AML-193 (cell line): ENCODE measurements at regions not wholly inside any gene's neighbourhood (a gene's known extent, or its start where the extent isn't known, plus 50 kb on each side); places are given as distances from the start of the nearest gene placed in this dataset.

Source experiments
- DNase-seq, 2 experiments: peaks; one replicate each; lab custom pipeline; 2025; lab: John Stamatoyannopoulos, UW

DNA sequence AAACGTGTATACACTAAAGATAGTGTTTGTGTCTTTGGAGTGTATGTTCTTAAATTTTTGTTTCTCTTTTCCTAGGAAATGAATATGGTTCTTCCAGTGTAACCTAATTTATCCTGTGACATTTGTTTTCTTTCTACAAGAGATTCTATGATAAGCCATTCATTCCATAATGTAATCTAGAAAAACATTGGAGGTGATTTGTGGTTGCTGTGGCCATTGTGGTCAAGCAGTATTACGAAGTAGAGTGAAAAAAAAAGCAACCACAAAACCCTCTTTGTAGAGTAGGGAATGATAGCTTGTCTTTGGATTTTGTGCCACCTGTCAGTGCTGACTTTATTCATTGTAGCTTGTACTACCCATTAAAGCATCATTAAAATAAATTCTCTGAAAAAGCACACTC is 1209.6 kb downstream of the ZPLD1 start:
- DNase-seq: no peak

DNA sequence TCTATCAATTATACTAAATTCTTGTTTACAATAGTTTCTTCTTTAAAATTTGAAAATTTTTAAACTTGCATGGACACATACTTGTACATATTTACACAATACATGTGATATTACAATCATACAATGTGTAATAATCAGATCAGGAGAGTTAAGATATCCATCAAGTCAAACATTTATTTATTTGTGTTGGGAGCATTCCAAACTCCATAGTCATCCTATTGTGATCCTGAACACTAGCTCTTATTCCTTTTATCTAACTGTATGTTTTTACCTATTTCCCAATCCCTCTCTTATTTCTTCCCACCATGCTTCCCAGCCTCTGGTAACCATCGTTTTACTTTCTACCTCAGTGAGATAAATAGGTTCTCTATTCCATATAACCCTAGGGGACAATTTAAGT is 1219.2 kb downstream of the ZPLD1 start:
- DNase-seq: no peak

DNA sequence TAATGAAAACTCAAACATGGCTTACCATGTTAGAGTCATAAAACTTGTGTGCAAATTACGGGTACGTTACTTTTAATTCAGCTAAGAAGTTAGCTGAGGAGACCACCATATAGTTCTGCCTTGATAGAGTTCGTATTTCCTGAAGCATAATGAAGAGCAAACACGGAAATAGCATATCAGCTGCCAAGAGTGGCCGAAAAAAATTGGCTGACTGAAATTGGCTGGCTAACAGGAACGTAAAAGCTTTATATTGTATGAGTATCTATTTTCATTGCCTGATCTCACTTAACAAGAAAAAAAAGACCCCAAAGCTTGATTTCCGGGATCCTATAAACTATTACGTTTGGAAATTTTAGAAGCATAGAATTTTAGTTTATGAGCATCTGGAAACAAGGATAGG is 1222.9 kb downstream of the ZPLD1 start:
- no peak for DNase-seq

DNA sequence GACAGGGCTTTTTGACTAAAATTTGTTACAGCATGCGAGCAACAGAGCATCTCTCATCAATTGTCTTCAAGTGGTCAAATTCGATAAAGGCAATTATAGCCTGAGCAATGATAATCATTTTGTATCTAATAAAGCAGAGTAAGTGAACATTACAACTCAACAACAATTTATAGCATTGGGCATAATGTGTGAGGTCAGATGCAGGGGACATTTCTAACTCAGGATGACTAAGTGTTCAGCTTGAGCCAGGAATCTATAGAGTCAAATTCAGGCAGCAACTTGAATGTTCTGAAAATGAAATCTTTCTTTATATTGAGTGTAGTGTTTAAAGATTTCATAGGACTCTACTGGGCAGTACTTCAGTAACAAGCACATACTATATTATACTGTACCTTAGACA is 1226.0 kb downstream of the ZPLD1 start:
- DNase-seq: no peak

DNA sequence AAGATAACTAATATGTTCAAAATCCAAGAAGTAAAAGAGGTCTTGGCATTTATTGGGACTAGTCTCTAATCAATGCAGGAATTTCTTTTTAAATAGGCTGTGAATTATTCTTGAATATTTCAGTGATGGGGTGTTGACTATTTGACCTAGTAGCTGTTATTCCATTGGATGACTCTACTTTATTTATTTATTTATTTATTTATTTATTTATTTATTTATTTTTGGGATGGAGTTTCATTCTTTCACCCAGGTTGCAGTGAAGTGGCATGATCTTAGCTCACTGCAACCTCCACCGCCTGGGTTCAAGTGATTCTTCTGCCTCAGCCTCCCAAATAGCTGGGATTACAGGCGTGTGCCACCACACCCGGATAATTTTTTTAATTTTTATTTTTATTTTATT is 1227.8 kb downstream of the ZPLD1 start:
- DNase-seq: no peak

DNA sequence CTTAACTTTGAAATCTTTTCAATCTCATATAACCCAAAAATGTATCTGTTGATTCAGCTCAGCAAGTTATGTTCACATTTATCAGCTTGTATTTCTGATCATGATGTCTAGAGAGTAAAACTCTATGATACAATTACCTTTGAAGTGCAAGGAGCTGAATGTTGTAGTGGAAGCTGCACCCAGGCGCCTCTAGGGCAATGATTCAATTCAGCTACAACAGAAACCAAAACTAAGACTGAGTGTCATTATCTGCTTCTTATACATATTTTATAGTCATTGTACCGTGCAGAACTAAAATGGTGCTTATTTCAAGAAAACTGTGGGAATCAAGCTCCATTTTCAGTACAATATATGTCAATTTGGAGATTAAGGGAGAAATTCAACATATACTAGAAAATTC is 1237.5 kb downstream of the ZPLD1 start:
- DNase-seq: no peak

DNA sequence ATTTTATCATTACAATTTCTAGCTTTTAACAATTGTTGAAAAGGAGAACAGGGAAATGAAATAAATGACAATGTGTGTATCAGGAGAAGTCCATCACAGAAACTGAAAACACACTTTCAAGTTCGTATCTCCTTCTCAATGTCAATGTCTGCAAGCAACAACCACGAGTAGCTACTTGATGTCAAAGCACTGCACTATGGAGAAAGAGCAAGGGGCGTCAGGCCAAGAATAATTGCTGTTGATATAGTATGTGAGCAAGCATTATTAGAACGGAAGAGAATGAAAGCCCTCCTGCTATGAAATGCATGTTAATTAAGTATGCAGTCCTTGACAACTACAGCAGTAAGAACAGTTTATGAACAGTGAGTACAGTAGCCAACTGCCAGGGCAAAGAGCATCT is 1250.1 kb downstream of the ZPLD1 start:
- DNase-seq: no peak

DNA sequence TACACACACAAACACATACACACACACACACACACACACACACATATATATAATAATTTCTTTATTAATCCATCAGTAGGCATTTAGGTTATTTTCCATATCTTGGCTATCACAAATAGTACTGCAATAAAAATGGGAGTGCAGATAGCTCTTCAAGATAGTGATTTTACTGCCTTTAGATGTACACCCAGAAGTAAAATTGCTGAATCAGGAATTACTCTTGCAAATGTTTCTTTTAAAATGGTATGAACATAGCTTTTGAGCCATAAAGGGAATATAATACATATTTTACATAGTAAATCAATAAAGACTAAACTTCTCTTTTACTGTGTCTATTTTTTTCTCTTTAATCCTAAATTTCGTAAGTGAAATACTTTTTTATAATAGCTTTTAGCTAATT is 1251.1 kb downstream of the ZPLD1 start:
- no peak for DNase-seq

DNA sequence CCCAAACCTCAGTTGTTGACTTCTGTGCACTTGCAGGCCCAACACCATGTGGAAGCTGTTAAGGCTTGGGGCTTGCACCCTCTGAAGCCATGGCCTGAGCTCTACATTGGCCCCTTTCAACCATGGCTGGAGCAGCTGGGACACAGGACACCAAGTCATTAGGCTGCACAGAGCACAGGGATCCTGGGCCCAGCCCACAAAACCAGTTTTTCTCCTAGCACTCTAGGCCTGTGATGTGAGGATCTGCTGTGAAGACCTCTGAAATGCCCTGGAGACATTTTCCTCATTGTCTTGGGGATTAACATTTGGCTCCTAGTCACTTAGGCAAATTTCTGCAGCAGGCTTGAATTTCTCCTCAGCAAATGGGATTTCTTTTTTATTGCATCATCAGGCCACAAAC is 1255.7 kb downstream of the ZPLD1 start:
- no peak for DNase-seq

DNA sequence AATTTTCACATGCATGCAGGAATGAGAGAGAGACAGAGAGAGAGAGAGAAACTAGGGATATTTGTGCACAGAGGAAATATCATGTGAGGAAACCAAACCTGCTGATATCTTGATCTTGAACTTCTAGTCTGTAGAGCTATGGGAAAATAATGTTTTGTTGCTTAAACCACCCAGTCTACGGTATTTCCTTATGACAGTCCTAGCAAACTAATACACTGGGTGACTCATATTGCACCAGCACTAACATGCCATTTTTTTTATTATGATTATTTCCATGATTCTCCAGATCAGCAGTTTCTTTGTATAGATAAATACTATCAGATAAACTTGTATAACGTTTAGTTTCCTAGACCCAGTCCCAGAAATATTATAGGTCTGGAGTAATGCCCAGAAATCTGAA is 1259.0 kb downstream of the ZPLD1 start:
- DNase-seq: no peak

DNA sequence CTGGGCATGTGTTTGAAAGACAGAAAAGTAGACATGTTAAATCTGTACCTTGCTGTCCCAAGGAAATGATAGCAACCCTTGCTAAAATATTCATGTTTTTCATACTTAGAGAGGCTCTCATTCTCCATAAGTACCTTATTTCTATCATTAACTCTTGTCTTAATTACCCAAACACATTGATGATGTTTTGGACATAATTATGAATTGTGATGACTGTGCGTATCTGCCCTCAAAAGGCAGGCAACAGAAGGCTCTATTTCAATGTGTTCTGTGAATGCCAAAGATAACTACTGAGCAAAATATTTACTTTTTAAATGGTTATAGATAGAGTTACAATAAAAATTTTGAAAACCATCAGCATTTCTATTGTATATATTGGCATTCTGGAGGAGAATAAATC is 1263.8 kb downstream of the ZPLD1 start:
- DNase-seq: no peak

DNA sequence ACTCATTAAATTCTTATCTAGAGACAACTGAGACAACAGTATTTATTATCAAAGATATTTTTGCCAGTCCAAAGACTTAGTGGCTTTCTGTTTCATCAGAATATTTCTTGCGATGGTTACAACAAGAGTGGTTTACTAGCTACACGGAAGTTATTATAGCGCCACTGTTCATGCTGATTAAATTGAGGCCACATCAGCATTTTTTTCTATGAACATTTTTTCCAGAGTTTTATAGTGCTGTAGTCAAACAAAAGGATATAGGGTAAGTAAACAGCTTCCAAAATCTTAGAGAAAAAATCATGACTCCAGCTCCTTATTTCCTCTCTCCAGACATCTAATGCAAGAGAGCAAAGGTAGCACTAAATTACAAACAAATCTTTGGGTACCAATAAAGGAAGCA is 1264.4 kb downstream of the ZPLD1 start:
- no peak for DNase-seq

DNA sequence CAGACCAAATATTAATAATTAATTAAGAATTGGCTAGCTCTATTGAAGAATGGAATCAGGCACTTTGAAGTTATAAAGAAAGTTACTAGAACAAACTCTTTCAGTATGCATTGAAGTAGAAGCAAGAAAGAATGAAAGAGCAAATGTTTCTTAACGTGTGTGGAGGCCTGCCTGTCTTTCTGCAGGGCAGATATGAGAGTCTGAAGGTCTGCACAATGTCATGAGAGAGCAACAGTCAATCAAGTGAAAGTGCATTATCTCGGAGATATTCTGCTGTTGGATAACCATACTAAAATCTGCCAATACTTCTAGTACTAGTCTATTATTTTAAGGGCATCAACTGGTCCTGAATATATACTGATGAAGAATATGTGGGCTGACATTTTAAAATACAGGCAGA is 1270.8 kb downstream of the ZPLD1 start:
- DNase-seq: no peak

DNA sequence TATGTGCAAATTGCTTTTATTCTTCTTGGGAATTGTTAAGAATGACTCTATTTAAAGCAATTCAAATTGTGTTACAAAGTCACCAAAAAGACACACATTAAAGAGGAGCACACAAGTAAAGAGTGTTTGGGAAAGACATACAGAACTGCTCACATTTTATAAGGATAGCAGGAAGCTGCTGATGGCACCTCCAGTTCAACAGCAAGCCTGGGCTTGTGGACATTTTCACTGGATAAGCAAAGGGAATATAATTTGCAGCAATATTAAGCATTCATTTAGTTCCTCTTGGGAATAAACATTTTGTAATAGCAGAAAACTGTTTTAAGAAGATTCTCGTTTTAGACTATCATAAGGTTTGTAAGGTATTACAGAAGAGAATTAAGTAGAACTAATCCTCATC is 1271.9 kb downstream of the ZPLD1 start:
- no peak for DNase-seq

DNA sequence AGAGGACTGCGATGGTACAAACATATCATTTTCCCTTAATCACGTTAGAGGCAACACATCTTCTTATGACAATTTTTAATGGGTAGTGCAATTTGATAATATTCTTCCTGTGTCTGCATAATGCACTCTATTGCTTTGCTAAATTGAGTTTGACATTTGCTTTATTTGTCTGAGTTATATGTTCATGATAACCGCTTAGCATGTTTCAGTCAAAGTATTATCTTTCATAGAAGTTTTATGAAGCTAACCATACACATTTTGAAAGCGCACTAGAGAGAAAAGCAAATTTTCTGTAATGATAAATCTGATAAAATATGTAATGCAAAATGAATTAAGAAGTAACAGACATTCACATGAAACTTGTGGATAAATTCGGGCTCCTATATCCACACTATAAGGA is 1276.9 kb downstream of the ZPLD1 start:
- no peak for DNase-seq

DNA sequence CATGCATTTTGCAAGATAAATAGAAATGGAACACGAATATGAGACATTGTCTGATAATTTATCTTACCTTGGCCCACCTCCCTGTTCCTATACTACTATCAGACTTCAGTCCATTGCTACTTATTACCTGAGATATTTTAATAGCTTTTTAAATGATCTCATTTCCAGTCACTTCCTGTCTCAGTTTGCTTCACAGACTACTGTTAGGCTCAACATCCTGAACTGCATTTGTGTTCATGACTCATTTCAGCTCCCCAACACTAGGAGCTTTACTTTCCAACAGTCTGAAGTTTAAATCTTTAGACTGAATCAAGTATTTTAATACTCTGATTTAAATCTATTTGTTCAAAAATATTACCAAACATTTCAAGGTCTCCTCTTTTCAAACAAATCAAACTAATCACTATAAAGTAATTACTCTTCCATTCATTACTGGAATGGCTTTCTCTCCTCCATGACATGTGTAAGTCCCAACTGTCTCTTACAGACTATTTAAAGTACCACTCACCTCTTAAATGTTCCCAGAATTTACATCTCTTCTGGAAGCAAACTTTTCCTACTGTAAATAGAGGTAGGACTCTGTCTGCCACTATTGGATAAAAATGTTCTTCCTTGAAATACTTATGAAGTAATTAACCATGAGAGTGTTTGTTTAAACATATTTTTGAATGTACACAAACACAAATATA is 1277.6 kb downstream of the ZPLD1 start:
- DNase-seq: no peak

DNA sequence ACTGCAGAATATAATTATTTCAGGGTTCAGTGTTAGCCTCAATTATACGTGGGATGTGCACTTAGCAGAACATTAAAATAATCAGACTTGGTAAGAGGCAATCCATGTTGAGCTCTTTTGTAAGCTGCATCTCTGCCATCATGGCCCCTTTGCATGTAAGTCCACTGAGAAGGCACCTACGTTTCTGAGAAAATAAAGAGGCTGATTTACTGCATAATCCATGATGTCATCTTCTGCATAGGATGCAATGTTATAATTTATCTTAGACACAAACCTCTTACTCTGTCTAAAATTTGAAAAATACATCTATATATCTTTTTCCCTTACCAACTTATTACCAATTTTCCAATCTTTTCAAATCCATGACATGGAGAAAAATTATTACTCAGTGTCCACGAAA is 1294.7 kb downstream of the ZPLD1 start:
- DNase-seq: no peak

DNA sequence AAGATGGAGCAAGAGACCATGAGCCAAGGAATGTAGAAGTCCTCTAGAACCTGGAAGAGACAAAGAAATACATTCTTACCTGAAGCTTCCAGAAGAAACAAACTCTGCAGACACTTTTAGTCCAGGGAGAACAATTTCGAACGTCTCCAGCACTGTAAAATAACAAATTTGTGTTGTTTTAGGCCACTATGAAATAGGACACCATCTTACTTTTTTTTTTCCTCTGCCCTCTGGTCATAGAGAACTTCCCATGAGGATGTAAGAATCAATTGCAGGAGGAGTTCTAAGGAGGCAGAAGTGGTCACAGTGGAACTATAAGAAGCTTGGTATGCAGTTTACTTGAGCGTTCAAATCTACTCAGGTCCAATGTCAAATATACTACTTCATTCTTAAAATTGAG is 1295.9 kb downstream of the ZPLD1 start:
- no peak for DNase-seq

DNA sequence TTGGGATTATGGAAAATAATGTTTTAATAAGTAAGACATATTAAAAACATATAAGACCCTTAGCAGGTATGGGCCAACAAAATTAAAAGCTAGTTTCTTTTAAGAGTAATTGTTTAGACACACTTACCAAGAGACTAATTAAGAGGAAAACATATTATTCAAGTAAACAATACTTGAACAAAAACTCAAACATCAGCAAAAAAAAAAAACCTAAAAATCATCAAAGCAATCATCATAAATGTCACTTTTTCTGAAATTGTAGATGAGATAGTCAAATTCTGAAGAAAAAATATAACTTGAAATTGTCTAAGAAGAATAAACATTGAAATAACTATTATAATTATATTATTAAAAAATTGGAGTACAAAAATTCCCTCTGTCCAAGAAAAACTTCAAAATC is 1318.2 kb downstream of the ZPLD1 start:
- no peak for DNase-seq

DNA sequence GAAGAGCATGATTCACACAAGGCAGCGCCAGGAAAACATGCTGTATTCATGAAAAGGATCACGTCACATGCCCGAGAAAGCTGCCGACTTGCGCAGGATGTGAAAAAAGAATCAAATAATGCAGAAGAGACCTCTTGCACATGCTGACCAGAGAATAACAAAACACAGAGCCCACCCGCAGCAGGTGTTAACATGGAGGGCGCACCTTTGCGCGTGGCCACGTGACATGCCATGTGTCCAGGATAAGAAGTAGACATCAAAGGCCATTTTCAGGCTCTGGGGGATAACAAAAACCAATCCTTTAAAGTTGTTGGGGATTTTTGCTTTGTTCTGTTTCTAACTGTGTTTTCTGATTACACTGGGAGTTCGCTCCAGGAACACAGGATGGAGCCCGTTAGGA is 1332.8 kb downstream of the ZPLD1 start:
- DNase-seq: no peak

DNA sequence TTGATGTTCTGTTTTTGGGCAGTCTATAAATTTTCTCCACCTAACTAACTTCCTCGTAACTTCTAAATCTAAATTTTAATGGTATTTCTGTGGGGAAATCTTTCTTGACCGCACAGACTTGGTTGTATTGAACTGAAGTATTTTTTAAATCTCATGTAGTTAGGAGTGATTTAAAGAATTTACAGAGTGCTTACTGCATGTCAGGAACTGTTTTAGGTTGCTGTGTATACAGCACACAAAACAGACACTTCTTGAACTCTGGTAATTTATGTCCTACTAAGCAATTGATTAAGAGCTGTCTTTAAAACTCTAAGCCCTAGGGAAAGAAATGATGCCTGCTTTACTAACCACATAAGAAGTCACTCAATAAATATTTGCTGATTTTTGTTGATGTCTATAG is 1350.2 kb downstream of the ZPLD1 start:
- DNase-seq: no peak

DNA sequence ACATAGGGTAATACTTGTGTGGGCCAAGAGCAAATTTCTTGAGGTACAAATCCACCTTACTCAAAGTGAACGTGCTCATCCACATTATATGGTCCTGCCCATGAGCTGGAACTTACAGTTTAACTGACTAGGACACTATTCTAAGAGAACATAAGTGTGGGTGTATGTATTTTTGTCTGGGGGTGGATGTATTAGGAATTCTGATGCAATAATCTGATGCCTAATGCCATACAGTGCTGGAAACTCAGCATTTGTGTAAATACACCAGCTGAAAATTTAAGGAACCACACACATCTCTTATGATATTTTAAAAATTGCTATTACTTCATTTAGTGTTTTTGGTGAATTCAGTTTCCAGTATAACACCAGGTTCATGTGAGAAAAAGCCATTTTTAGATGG is 1350.7 kb downstream of the ZPLD1 start:
- DNase-seq: no peak

DNA sequence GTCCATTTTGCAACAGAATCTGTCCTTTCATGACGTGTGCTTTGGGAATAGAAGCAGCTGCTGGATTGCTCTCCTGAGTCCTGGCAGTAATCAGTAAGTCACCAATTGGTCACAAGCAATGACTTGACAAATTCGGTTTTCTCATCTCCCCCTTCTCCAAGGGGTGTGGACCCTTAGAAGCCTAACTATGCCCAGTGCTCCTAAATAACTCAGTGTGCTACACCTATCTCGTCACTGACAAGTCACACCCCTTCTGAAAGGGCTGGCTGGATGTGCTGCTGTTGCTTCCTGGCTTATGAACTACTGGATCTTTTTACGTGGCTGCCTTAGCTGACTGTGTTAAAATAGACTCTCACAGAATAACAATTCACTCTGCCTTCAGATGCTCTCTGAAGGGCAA is 1351.5 kb downstream of the ZPLD1 start:
- DNase-seq: no peak

DNA sequence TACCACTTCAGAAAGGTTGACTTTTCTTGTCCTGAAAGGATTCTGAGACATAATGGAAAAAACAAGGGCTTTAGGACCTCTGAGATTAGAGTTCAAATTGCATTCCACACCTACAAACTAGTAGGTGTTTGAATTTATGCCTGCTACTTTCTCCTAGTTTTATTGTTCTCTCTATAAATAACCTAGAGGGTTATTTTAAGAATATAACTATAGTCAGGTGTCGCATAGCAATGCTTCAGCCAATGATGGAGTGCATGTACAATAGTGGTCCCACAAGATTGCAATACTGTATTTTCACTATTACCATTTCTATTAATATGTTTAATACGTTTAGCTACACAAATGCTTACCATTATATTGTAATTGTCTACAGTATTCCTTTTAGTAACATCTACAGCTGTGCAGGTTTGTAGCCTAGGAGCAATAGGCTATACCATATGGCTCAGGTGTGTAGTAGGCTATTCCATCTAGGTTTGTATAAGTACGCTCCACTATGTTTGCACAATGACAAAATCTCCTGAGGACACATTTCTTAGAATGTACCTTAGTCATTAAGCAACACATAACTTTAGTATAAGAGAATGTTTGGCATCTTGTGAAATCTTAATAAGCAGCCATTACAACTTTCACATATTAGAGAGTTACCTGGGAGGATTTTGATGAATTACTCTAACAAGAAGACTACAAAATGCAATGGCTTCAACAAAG is 1352.5 kb downstream of the ZPLD1 start:
- no peak for DNase-seq
